Right forelimb (tissue), 1 donor: ENCODE measurements at regions not wholly inside any gene's neighbourhood (a gene's known extent, or its start where the extent isn't known, plus 50 kb on each side); places are given as distances from the start of the nearest gene placed in this dataset.
"Not testable (repeated sequence)": the region's sequence is repeated elsewhere in the genome, so short reads cannot be mapped to it uniquely, and the experiment has no call there.

Experiments used
- DNase-seq: peaks from one replicate; pipeline ENCODE4 v3.0.0-alpha.2; 2018

- DNase-seq: no peak
These were observed 103.3 kb downstream of the TNFAIP3 start for GRCh38 chr6:137970368-137970767.

- DNase-seq: no peak
These were observed 106.1 kb downstream of the TNFAIP3 start for GRCh38 chr6:137973201-137973600.

- no peak for DNase-seq
These were observed 108.3 kb downstream of the TNFAIP3 start for GRCh38 chr6:137975188-137975940.

- no peak for DNase-seq
These were observed 109.4 kb downstream of the TNFAIP3 start for GRCh38 chr6:137976430-137976829.

- DNase-seq: no peak
These were observed 110.1 kb downstream of the TNFAIP3 start for GRCh38 chr6:137977206-137977605.

- DNase-seq: no peak
These were observed 110.8 kb downstream of the TNFAIP3 start for GRCh38 chr6:137977814-137978213.

GRCh38 chr6:137978252-137978896 lies 111.3 kb downstream of the TNFAIP3 start:
- DNase-seq: no peak

GRCh38 chr6:137979263-137979662 lies 112.2 kb downstream of the TNFAIP3 start:
- DNase-seq: not testable (repeated sequence)

- DNase-seq: no peak
These were observed 113.7 kb downstream of the TNFAIP3 start for GRCh38 chr6:137980777-137981176.

GRCh38 chr6:137981758-137982157 lies 114.7 kb downstream of the TNFAIP3 start:
- no peak for DNase-seq

GRCh38 chr6:137982418-137983189 lies 115.5 kb downstream of the TNFAIP3 start:
- DNase-seq: no peak

GRCh38 chr6:137983269-137983668 lies 116.2 kb downstream of the TNFAIP3 start:
- DNase-seq: no peak

- DNase-seq: no peak
These were observed 117.6 kb downstream of the PERP start for GRCh38 chr6:137989664-137990063.

- no peak for DNase-seq
These were observed 111.8 kb downstream of the PERP start for GRCh38 chr6:137995371-137995770.

- DNase-seq: no peak
These were observed 108.7 kb downstream of the PERP start for GRCh38 chr6:137998461-137999019.

- DNase-seq: no peak
These were observed 107.4 kb downstream of the PERP start for GRCh38 chr6:137999815-138000214.

GRCh38 chr6:138000941-138001340 lies 106.3 kb downstream of the PERP start:
- DNase-seq: no peak

GRCh38 chr6:138001750-138002349 lies 105.4 kb downstream of the PERP start:
- DNase-seq: peak; percentile 70

GRCh38 chr6:138004430-138005287 lies 102.6 kb downstream of the PERP start:
- DNase-seq: no peak

- no peak for DNase-seq
These were observed 101.4 kb downstream of the PERP start for GRCh38 chr6:138005846-138006245.

GRCh38 chr6:138007014-138007472 lies 100.2 kb downstream of the PERP start:
- DNase-seq: no peak

- no peak for DNase-seq
These were observed 98.4 kb downstream of the PERP start for GRCh38 chr6:138008791-138009190.
